ENCODE measurements at regions not wholly inside any gene's neighbourhood (a gene's known extent, or its start where the extent isn't known, plus 50 kb on each side); places are given as distances from the start of the nearest gene placed in this dataset.

GRCh38 chr5:173412566-173412965 lies 84.4 kb upstream of the STC2 start:
- Histone ChIP-seq H3K4me2 (ENCODE audit: low read depth, low read length, poor library complexity, severe bottlenecking) (no peak overlapping the region), H3F3A (ENCODE audit: insufficient read depth) (no peaks in the 10 kb centered on the region), H3K79me2 (ENCODE audit: insufficient read depth, low read length) (no peaks in the 10 kb centered on the region), H3K9me3 (ENCODE audit: insufficient read depth, low read length) (no peaks in the 10 kb centered on the region), H3K27ac (ENCODE audit: low read depth, low read length) (no peak overlapping the region), H3K27me3 (ENCODE audit: low read length) (no peaks in the 10 kb centered on the region), H3K9ac (ENCODE audit: low read length) (no peak overlapping the region), H2AFZ (ENCODE audit: low read depth, low read length, severe bottlenecking) (no peak overlapping the region), H3K36me3 (ENCODE audit: low read length) (no peaks in the 10 kb centered on the region), H4K20me1 (ENCODE audit: low read depth, low read length) (no peaks in the 10 kb centered on the region), H3K4me3 (ENCODE audit: insufficient read depth, low read length, poor library complexity, severe bottlenecking) (no peak overlapping the region), H3K9me2 (replicated peaks; ENCODE audit: insufficient read depth, low read length) (no peaks in the 10 kb centered on the region)
- TF ChIP-seq EZH2phosphoT487 (conservative IDR thresholded peaks at IDR 0.05; ENCODE audit: low read length): no peak
- no peak for TF ChIP-seq CTCF (IDR thresholded peaks at IDR 0.05; ENCODE audit: insufficient read depth, low read length, poor library complexity, severe bottlenecking)

GRCh38 chr5:173411791-173412555 lies 83.8 kb upstream of the STC2 start:
- Histone ChIP-seq H3K36me3 (ENCODE audit: low read length) (no peaks in the 10 kb centered on the region), H2AFZ (ENCODE audit: low read depth, low read length, severe bottlenecking) (no peak overlapping the region), H3F3A (ENCODE audit: insufficient read depth) (no peaks in the 10 kb centered on the region), H3K4me2 (ENCODE audit: low read depth, low read length, poor library complexity, severe bottlenecking) (no peak overlapping the region), H3K9me3 (ENCODE audit: insufficient read depth, low read length) (no peaks in the 10 kb centered on the region), H3K9ac (ENCODE audit: low read length) (no peak overlapping the region), H3K27ac (ENCODE audit: low read depth, low read length) (no peak overlapping the region), H3K9me2 (replicated peaks; ENCODE audit: insufficient read depth, low read length) (no peaks in the 10 kb centered on the region), H3K79me2 (ENCODE audit: insufficient read depth, low read length) (no peaks in the 10 kb centered on the region), H4K20me1 (ENCODE audit: low read depth, low read length) (no peaks in the 10 kb centered on the region), H3K4me3 (ENCODE audit: insufficient read depth, low read length, poor library complexity, severe bottlenecking) (no peak overlapping the region), H3K27me3 (ENCODE audit: low read length) (no peaks in the 10 kb centered on the region)
- TF ChIP-seq CTCF (IDR thresholded peaks at IDR 0.05; ENCODE audit: insufficient read depth, low read length, poor library complexity, severe bottlenecking) (no peak), EZH2phosphoT487 (conservative IDR thresholded peaks at IDR 0.05; ENCODE audit: low read length) (no peak)

GRCh38 chr5:173410459-173411233 lies 82.4 kb upstream of the STC2 start:
- H3K27me3 ChIP-seq (ENCODE audit: low read length): no peaks in the 10 kb centered on the region
- H3K4me2 ChIP-seq (ENCODE audit: low read depth, low read length, poor library complexity, severe bottlenecking): no peak overlapping the region
- no peaks in the 10 kb centered on the region for H3K36me3 ChIP-seq (ENCODE audit: low read length)
- no peak overlapping the region for H3K9ac ChIP-seq (ENCODE audit: low read length)
- H3K9me3 ChIP-seq (ENCODE audit: insufficient read depth, low read length): no peaks in the 10 kb centered on the region
- no peaks in the 10 kb centered on the region for H3K9me2 ChIP-seq (replicated peaks; ENCODE audit: insufficient read depth, low read length)
- no peaks in the 10 kb centered on the region for H3F3A ChIP-seq (ENCODE audit: insufficient read depth)
- H3K79me2 ChIP-seq (ENCODE audit: insufficient read depth, low read length): no peaks in the 10 kb centered on the region
- no peaks in the 10 kb centered on the region for H4K20me1 ChIP-seq (ENCODE audit: low read depth, low read length)
- TF ChIP-seq CTCF (IDR thresholded peaks at IDR 0.05; ENCODE audit: insufficient read depth, low read length, poor library complexity, severe bottlenecking) (no peak), EZH2phosphoT487 (conservative IDR thresholded peaks at IDR 0.05; ENCODE audit: low read length) (no peak)
- no peak overlapping the region for H2AFZ ChIP-seq (ENCODE audit: low read depth, low read length, severe bottlenecking)
- H3K4me3 ChIP-seq (ENCODE audit: insufficient read depth, low read length, poor library complexity, severe bottlenecking): no peak overlapping the region
- no peak overlapping the region for H3K27ac ChIP-seq (ENCODE audit: low read depth, low read length)

Measured in SU-DHL-6 (cell line).